Osteoblast (primary cell): ENCODE measurements at regions not wholly inside any gene's neighbourhood (a gene's known extent, or its start where the extent isn't known, plus 50 kb on each side); places are given as distances from the start of the nearest gene placed in this dataset.

ENCODE experiments used
- DNase-seq: peaks from one replicate; pipeline ENCODE4 v3.0.0; 2011; ENCODE audit warnings: low spot score, mixed read lengths; ENCODE audit not compliant: insufficient read length; ENCODE audit errors: missing footprints
- H2AFZ ChIP-seq: 2 replicates; pipeline ENCODE4 v1.6.0; 2011; ENCODE audit warnings: mild to moderate bottlenecking, low read length
- H3K27ac ChIP-seq: 2 replicates; pipeline ENCODE4 v1.5.1; 2011; ENCODE audit warnings: mild to moderate bottlenecking, low read depth, low read length, moderate library complexity
- H3K27me3 ChIP-seq: 2 replicates; pipeline ENCODE4 v1.6.0; 2012; ENCODE audit warnings: mild to moderate bottlenecking, control low read depth, inconsistent platforms, low read length, moderate library complexity; ENCODE audit not compliant: insufficient read depth
- H3K36me3 ChIP-seq: 2 replicates; pipeline ENCODE4 v1.5.1; 2011; ENCODE audit warnings: mild to moderate bottlenecking, low read length, control low read depth, moderate library complexity; ENCODE audit not compliant: insufficient read depth
- H3K4me1 ChIP-seq: 2 replicates; pipeline ENCODE4 v1.5.1; 2011; ENCODE audit warnings: mild to moderate bottlenecking, low read length, control low read depth, moderate library complexity; ENCODE audit not compliant: insufficient read depth
- H3K4me2 ChIP-seq: 2 replicates; pipeline ENCODE4 v1.6.0; 2011; ENCODE audit warnings: mild to moderate bottlenecking, low read length; ENCODE audit not compliant: insufficient read depth
- H3K4me3 ChIP-seq: fragments of 200-600 bp; sonication (generic); 3 replicates; pipeline ENCODE4 v1.5.1; 2012; ENCODE audit warnings: mild to moderate bottlenecking, low read length, inconsistent platforms; ENCODE audit not compliant: insufficient read depth
- H3K79me2 ChIP-seq: 2 replicates; pipeline ENCODE4 v1.6.0; 2012; ENCODE audit warnings: mild to moderate bottlenecking, low read length, control low read depth, inconsistent platforms; ENCODE audit not compliant: insufficient read depth
- H3K9me3 ChIP-seq: 2 replicates; pipeline ENCODE4 v1.5.1; 2011; ENCODE audit warnings: low read depth, low read length, control low read depth
- H4K20me1 ChIP-seq: 2 replicates; pipeline ENCODE4 v1.6.0; 2012; ENCODE audit warnings: mild to moderate bottlenecking, low read length, control low read depth; ENCODE audit not compliant: insufficient read depth
- TF ChIP-seq, protein P1 (sequence below): IDR thresholded peaks from 2 replicates; pipeline ENCODE4 v1.5.1; 2011; ENCODE audit warnings: mild to moderate bottlenecking, low read depth, low read length, moderate library complexity; ENCODE audit errors: extremely low read depth

DNA sequence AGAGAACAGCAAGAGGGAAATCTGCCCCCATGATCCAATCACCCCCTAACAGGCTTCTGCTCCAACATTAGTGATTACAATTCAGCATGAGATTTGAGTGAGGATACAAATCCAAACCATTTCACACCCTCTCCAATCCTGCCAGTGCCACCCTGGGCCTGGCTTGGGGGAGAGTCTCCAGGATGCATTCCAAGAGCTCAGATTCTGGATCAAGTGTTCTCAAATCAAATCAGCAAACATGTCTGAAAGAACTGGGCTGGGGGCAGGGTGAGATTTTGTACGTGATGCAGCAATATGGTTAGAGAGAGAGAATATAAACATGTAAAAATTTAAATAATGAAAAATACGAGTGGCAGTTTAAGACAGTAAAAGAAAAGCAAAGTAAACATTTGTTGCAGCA lies 2100.9 kb upstream of the CELF4 start:
- Histone ChIP-seq H3K4me1 (no peaks in the 10 kb centered on the region), H3K27ac (no peak overlapping the region), H3K36me3 (no peaks in the 10 kb centered on the region), H2AFZ (no peak overlapping the region), H3K4me3 (no peak overlapping the region), H3K9me3 (no peaks in the 10 kb centered on the region), H3K79me2 (no peaks in the 10 kb centered on the region), H3K27me3 (no peaks in the 10 kb centered on the region), H3K4me2 (no peak overlapping the region), H4K20me1 (no peaks in the 10 kb centered on the region)
- DNase-seq = no peak
- TF ChIP-seq, protein P1, sequence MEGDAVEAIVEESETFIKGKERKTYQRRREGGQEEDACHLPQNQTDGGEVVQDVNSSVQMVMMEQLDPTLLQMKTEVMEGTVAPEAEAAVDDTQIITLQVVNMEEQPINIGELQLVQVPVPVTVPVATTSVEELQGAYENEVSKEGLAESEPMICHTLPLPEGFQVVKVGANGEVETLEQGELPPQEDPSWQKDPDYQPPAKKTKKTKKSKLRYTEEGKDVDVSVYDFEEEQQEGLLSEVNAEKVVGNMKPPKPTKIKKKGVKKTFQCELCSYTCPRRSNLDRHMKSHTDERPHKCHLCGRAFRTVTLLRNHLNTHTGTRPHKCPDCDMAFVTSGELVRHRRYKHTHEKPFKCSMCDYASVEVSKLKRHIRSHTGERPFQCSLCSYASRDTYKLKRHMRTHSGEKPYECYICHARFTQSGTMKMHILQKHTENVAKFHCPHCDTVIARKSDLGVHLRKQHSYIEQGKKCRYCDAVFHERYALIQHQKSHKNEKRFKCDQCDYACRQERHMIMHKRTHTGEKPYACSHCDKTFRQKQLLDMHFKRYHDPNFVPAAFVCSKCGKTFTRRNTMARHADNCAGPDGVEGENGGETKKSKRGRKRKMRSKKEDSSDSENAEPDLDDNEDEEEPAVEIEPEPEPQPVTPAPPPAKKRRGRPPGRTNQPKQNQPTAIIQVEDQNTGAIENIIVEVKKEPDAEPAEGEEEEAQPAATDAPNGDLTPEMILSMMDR = no peak

DNA sequence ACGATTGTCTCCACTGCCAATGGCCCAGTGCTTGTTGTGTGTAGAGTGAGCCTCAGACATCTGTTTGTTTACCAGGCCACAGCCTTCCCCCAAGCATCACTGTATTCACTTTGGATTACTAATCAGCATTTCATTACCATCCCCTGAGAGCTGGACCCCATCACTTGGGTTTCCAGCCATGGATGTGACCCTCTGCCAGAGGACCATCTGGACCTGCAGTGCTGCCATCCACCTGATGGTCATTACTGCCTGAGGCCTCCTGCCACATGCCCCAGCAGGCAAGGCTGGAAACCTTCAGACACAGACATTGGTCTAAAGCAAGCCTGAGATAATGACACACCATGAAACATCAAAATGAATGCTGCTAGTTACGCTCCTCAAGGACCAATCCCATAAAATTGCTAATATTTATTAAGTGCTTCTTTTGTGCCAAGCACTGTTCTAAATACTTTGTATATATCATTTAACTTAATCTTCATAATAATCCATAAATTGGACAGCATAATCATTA lies 2096.3 kb upstream of the CELF4 start:
- no peaks in the 10 kb centered on the region for H3K36me3 ChIP-seq
- H3K79me2 ChIP-seq = no peaks in the 10 kb centered on the region
- H3K27me3 ChIP-seq = no peaks in the 10 kb centered on the region
- H2AFZ ChIP-seq = no peak overlapping the region
- no peak overlapping the region for H3K4me2 ChIP-seq
- no peaks in the 10 kb centered on the region for H3K4me1 ChIP-seq
- TF ChIP-seq, protein P1 = no peak
- no peak overlapping the region for H3K4me3 ChIP-seq
- no peaks in the 10 kb centered on the region for H4K20me1 ChIP-seq
- DNase-seq = no peak
- H3K9me3 ChIP-seq = no peaks in the 10 kb centered on the region
- no peak overlapping the region for H3K27ac ChIP-seq

DNA sequence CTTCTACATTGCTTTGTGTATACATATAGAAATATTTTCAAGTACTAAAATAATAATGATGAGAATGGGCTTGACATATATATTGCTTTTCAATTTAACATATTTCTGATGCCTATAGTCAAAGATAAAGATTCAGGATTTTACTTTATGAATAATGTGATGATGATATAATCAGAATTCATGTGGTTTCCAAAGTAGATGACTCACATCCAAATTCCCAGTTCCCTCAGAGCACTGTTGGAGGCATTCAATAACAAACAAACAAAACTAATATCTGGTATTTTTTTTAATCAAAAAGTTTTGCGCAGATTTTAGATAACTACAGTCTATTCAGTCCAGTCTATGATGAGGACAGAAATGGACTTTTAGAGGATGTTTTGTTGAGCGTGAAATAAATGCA lies 2094.5 kb upstream of the CELF4 start:
- DNase-seq = no peak
- TF ChIP-seq, protein P1 = no peak
- Histone ChIP-seq H3K4me3 (no peak overlapping the region), H4K20me1 (no peaks in the 10 kb centered on the region), H3K27ac (no peak overlapping the region), H3K36me3 (no peaks in the 10 kb centered on the region), H3K9me3 (no peaks in the 10 kb centered on the region), H3K79me2 (no peaks in the 10 kb centered on the region), H3K4me1 (no peaks in the 10 kb centered on the region), H3K27me3 (no peaks in the 10 kb centered on the region), H2AFZ (no peak overlapping the region), H3K4me2 (no peak overlapping the region)

DNA sequence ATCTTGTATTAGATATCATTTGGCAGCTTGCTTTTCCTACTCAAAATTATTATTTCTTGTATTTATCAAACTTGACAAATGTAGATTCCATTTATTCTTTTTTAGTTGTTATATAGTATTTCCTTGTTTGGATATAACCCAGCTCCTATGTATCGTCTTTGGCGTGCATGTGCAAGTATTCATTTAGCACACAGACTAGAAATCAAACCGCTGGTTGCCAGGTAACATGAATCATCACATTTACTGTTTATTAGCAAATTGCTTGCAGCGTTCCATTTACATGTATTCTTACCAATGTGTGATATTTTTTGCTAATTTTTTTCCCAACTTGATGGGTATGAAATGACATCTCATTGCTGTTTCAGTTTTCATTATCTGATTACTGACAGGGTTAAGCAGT lies 2089.7 kb upstream of the CELF4 start:
- Histone ChIP-seq H3K36me3 (no peaks in the 10 kb centered on the region), H3K27me3 (no peaks in the 10 kb centered on the region), H3K9me3 (no peaks in the 10 kb centered on the region), H3K79me2 (no peaks in the 10 kb centered on the region), H3K27ac (no peak overlapping the region), H3K4me2 (no peak overlapping the region), H3K4me1 (no peaks in the 10 kb centered on the region), H3K4me3 (no peak overlapping the region), H2AFZ (no peak overlapping the region), H4K20me1 (no peaks in the 10 kb centered on the region)
- DNase-seq = no peak
- TF ChIP-seq, protein P1 = no peak
